Transverse colon (tissue), 4 donors: ENCODE measurements at regions not wholly inside any gene's neighbourhood (a gene's known extent, or its start where the extent isn't known, plus 50 kb on each side); places are given as distances from the start of the nearest gene placed in this dataset.

Experiments used
- DNase-seq: peaks from one replicate; pipeline ENCODE4 v3.0.0-alpha.2; 2019
- H3K27ac ChIP-seq, 4 donors: fragments of 200-600 bp; sonication (generic); 2 replicates each; pipeline ENCODE4 v1.5.1; 2016 to 2018; ENCODE audit warnings: inconsistent platforms in 4 of 4
- H3K27me3 ChIP-seq: fragments of 200-600 bp; sonication (generic); 2 replicates; pipeline ENCODE4 v1.5.1; 2017; ENCODE audit warnings: inconsistent platforms
- H3K36me3 ChIP-seq, 4 donors: fragments of 200-600 bp; sonication (generic); 2 replicates each; pipeline ENCODE4 v1.5.1; 2017 to 2019; ENCODE audit warnings: inconsistent platforms in 4 of 4
- H3K4me1 ChIP-seq, 4 donors: fragments of 200-600 bp; sonication (generic); 2 replicates each; pipeline ENCODE4 v1.5.1; 2017 to 2020; ENCODE audit warnings: inconsistent platforms in 4 of 4
- H3K4me3 ChIP-seq, 4 donors: fragments of 200-600 bp; sonication (generic); 1 replicate in 1 of 4; 2 replicates in 3 of 4; pipeline versions ENCODE4 v1.5.1 to v1.6.1; 2017 to 2019; ENCODE audit warnings: inconsistent platforms in 4 of 4
- H3K9me3 ChIP-seq, 2 donors: fragments of 200-600 bp; sonication (generic); 2 replicates each; pipeline ENCODE4 v1.5.1; 2017 to 2019; ENCODE audit warnings: inconsistent platforms in 2 of 2
- EP300 ChIP-seq: sonication (generic); formaldehyde crosslinking; IDR thresholded peaks from one replicate; pipeline ENCODE4 v1.6.1; 2017; ENCODE audit warnings: antibody characterized with exemption, low read depth
- POLR2A ChIP-seq: fragments of 450-650 bp; IDR thresholded peaks from one replicate; pipeline ENCODE4 v1.6.1; 2016; ENCODE audit warnings: antibody characterized with exemption, mild to moderate bottlenecking, moderate library complexity
- POLR2AphosphoS5 ChIP-seq, 3 donors: sonication (generic); formaldehyde crosslinking; IDR thresholded peaks; one replicate each; pipeline ENCODE4 v1.6.1; 2016; ENCODE audit warnings: antibody characterized with exemption in 3 of 3
- whole genome bisulfite sequencing, 2 donors: methylation state at CpG; one replicate each; pipeline ENCODE4 v1.1.5; 2018; ENCODE audit warnings: low coverage in 1 of 2; 5-methylcytosine and 5-hydroxymethylcytosine counted together
- in situ Hi-C, 4 donors: fragments of 200-750 bp; cut with MboI; loops; one replicate each; pipeline versions ENCODE4 v1.15.0 to v1.15.1; 2017; ENCODE audit warnings: low sequenced_read_pairs in 3 of 4, low pct_ligation_motif_present in 1 of 4, low pct_unique_long_range_greater_than_20kb in 1 of 4
- intact Hi-C: fragments of 100-400 bp; cut with DNase I; formaldehyde crosslinking; loops from one replicate; pipeline ENCODE4 v1.15.1; 2023; ENCODE audit warnings: low total_unique reads
- TF ChIP-seq, protein P1 (sequence below), 5 experiments: fragments of 200-600 bp in 3 of 5; fragments of 450-650 bp in 2 of 5; sonication (generic) in 3 of 5; IDR thresholded peaks; 1 replicate in 2 of 5; 2 replicates in 3 of 5; pipeline ENCODE4 v1.5.1; 2016 to 2017; ENCODE audit warnings: antibody characterized with exemption in 5 of 5, inconsistent platforms in 3 of 5, mild to moderate bottlenecking in 2 of 5, moderate library complexity in 1 of 5

DNA sequence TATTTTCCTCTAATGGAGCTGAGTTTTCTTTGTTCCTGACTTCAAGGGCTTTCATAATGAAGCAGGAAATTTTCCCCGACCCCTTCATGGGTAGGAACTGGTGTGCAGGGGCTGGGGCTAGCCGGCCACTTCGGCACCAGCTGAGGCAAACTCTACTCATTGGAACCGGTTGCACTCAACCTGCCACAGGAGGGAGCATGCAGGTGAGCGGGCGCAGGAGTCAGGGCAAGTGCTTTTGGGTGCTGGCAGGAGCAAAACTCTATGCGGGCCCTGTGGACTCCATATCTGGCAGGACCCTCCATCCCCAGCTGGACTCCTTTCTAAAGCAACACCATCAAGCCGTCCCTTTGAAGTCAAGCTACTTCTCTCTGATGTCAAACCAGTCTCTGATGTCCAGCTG is 244.2 kb downstream of the EPM2A start:
- peaks cover 0 to 5% of the 10 kb centered on the region in 2 donors for H3K9me3 ChIP-seq
- in situ Hi-C loops = no loop called here
- no peaks in the 10 kb centered on the region for H3K4me1 ChIP-seq
- no peaks in the 10 kb centered on the region for H3K27me3 ChIP-seq
- intact Hi-C loops = no loop called here
- WGBS, 2 donors = 80% methylated on average over 8 of the region's 8 CpGs; no CpG with 5 or more reads in 1 of the 2 donors
- H3K36me3 ChIP-seq = no peaks in the 10 kb centered on the region
- H3K27ac ChIP-seq = no peak overlapping the region
- DNase-seq = no peak
- no peak for TF ChIP-seq EP300
- no peak for TF ChIP-seq POLR2AphosphoS5 (IDR thresholded peaks at IDR 0.05)
- TF ChIP-seq POLR2A = no peak
- TF ChIP-seq, protein P1, sequence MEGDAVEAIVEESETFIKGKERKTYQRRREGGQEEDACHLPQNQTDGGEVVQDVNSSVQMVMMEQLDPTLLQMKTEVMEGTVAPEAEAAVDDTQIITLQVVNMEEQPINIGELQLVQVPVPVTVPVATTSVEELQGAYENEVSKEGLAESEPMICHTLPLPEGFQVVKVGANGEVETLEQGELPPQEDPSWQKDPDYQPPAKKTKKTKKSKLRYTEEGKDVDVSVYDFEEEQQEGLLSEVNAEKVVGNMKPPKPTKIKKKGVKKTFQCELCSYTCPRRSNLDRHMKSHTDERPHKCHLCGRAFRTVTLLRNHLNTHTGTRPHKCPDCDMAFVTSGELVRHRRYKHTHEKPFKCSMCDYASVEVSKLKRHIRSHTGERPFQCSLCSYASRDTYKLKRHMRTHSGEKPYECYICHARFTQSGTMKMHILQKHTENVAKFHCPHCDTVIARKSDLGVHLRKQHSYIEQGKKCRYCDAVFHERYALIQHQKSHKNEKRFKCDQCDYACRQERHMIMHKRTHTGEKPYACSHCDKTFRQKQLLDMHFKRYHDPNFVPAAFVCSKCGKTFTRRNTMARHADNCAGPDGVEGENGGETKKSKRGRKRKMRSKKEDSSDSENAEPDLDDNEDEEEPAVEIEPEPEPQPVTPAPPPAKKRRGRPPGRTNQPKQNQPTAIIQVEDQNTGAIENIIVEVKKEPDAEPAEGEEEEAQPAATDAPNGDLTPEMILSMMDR (IDR thresholded peaks at IDR 0.05) = no peak
- no peak overlapping the region for H3K4me3 ChIP-seq

GRCh38 chr6:145497006-145497405 is 238.3 kb downstream of the EPM2A start:
- Histone ChIP-seq H3K4me3 (no peak overlapping the region), H3K9me3 (peaks cover 0 to 5% of the 10 kb centered on the region in 2 donors), H3K27me3 (no peaks in the 10 kb centered on the region), H3K4me1 (no peaks in the 10 kb centered on the region), H3K36me3 (no peaks in the 10 kb centered on the region), H3K27ac (no peak overlapping the region)
- intact Hi-C loops (no loop called here), in situ Hi-C loops (no loop called here)
- no peak for TF ChIP-seq EP300
- TF ChIP-seq, protein P1 (IDR thresholded peaks at IDR 0.05) = no peak
- TF ChIP-seq POLR2A = no peak
- no peak for TF ChIP-seq POLR2AphosphoS5 (IDR thresholded peaks at IDR 0.05)
- 44% methylated on average over 2 of the region's 2 CpGs; no CpG with 5 or more reads in 1 of the 2 donors for WGBS, 2 donors
- no peak for DNase-seq

DNA sequence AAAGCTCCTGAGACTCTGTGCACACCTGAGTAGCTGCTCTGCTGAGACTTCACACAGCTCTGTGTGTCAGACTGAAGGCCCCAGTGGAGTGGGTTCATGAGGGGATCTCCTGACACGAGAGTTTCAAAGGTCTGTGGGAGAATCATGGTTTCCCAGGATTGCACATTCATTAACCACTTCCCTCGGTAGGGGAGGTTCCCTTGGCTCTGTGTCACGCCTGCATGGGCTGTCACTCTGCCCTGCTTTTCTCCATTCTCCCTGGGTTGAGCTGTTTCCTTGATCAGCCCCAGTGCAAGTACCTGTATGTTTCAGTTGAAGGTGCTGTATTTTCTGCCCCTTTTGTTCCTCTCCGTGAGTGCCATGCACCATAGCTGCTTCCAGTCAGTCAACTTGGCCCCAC is 236.9 kb downstream of the EPM2A start:
- in situ Hi-C loops = no loop called here
- intact Hi-C loops = no loop called here
- no peak overlapping the region for H3K27ac ChIP-seq

GRCh38 chr6:145502416-145502815 is 232.9 kb downstream of the EPM2A start:
- TF ChIP-seq, protein P1 (IDR thresholded peaks at IDR 0.05) = no peak
- TF ChIP-seq EP300 (no peak), POLR2AphosphoS5 (IDR thresholded peaks at IDR 0.05) (no peak), POLR2A (no peak)
- Histone ChIP-seq H3K27me3 (no peaks in the 10 kb centered on the region), H3K4me3 (no peak overlapping the region), H3K36me3 (no peaks in the 10 kb centered on the region), H3K4me1 (no peaks in the 10 kb centered on the region), H3K27ac (no peak overlapping the region), H3K9me3 (no peaks in the 10 kb centered on the region)
- in situ Hi-C loops = no loop called here
- DNase-seq = no peak
- intact Hi-C loops = no loop called here
- 25% methylated on average over 1 of the region's 1 CpG; no CpG with 5 or more reads in 1 of the 2 donors for WGBS, 2 donors

More for the DNA sequence above, 236.9 kb downstream of the EPM2A start:
- no peak for DNase-seq
- TF ChIP-seq, protein P1 (IDR thresholded peaks at IDR 0.05) = no peak
- no peaks in the 10 kb centered on the region for H3K4me1 ChIP-seq
- no peaks in the 10 kb centered on the region for H3K27me3 ChIP-seq
- WGBS, 2 donors = 76 to 80% methylated on average over 1 to 4 of the region's 4 CpGs
- H3K9me3 ChIP-seq = peaks cover 0 to 5% of the 10 kb centered on the region in 2 donors
- no peak overlapping the region for H3K4me3 ChIP-seq
- H3K36me3 ChIP-seq = no peaks in the 10 kb centered on the region
